ENCODE measurements at regions not wholly inside any gene's neighbourhood (a gene's known extent, or its start where the extent isn't known, plus 50 kb on each side); places are given as distances from the start of the nearest gene placed in this dataset.

- no peaks in the 10 kb centered on the region for H3K4me1 ChIP-seq
- no peak for DNase-seq
These were observed 444.7 kb downstream of the IPMK start for GRCh38 chr10:57822965-57823364.

DNA sequence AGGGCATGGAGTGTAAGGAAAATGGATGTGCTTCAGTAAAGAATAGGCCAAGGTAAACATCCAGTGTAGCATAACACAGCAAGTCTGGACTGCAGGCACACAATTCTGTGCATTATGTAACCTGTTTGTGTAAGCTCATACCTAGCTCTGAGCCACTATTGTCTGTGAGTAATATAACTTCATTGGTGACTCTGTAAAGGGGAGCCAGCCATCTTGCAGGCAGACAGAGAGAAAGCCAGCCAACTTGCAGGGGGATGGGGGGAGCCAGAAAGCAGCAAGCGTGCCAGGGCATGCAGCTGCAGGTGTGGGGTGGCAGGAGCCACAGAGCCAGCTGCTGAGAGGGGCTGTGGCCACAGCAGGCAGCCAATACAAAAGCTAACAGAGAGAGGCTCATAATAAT lies 449.2 kb downstream of the IPMK start:
- no peaks in the 10 kb centered on the region for H3K27me3 ChIP-seq
- no peak overlapping the region for H3K9ac ChIP-seq (ENCODE audit: low read depth in 2 of 2, low read length in 2 of 2)
- no peaks in the 10 kb centered on the region for H3K4me1 ChIP-seq
- H3K9me3 ChIP-seq, result no peaks in the 10 kb centered on the region
- intact Hi-C loops (cut with DNase I), result no loop called here
- no peak overlapping the region for H3K4me3 ChIP-seq
- TF ChIP-seq, protein P1, sequence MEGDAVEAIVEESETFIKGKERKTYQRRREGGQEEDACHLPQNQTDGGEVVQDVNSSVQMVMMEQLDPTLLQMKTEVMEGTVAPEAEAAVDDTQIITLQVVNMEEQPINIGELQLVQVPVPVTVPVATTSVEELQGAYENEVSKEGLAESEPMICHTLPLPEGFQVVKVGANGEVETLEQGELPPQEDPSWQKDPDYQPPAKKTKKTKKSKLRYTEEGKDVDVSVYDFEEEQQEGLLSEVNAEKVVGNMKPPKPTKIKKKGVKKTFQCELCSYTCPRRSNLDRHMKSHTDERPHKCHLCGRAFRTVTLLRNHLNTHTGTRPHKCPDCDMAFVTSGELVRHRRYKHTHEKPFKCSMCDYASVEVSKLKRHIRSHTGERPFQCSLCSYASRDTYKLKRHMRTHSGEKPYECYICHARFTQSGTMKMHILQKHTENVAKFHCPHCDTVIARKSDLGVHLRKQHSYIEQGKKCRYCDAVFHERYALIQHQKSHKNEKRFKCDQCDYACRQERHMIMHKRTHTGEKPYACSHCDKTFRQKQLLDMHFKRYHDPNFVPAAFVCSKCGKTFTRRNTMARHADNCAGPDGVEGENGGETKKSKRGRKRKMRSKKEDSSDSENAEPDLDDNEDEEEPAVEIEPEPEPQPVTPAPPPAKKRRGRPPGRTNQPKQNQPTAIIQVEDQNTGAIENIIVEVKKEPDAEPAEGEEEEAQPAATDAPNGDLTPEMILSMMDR (IDR thresholded peaks at IDR 0.05), result no peak
- H3K36me3 ChIP-seq, result no peaks in the 10 kb centered on the region
- no peak for DNase-seq
- H3K27ac ChIP-seq, result no peak overlapping the region

More at GRCh38 chr10:57822965-57823364, 444.7 kb downstream of the IPMK start:
- intact Hi-C loops (cut with DNase I), result no loop called here
- H3K27me3 ChIP-seq, result no peaks in the 10 kb centered on the region
- no peak overlapping the region for H3K9ac ChIP-seq (ENCODE audit: low read depth in 2 of 2, low read length in 2 of 2)
- no peaks in the 10 kb centered on the region for H3K9me3 ChIP-seq
- H3K27ac ChIP-seq, result no peak overlapping the region
- no peaks in the 10 kb centered on the region for H3K36me3 ChIP-seq
- H3K4me3 ChIP-seq, result no peak overlapping the region
- TF ChIP-seq, protein P1 (IDR thresholded peaks at IDR 0.05), result no peak

DNA sequence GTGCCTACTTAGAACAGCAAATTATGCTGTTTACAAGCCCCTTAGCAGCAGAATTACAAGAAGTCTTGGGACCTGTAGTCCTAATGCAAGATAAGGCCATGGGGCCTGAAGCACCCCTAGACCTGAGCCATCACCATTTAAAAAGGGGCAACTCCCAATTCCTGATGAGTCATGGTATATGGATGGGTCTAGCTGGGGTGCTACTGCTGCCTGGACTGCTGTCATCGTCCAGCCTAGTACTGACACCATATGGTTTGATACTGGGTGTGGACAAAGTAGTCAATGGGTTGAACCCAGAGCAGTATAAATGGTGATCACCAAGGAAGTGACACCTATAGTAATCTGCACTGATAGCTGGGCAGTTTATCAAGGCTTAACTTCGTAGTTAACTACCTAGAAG lies 450.0 kb downstream of the IPMK start:
- H3K4me1 ChIP-seq, result no peaks in the 10 kb centered on the region
- H3K9ac ChIP-seq (ENCODE audit: low read depth in 2 of 2, low read length in 2 of 2), result no peak overlapping the region
- intact Hi-C loops (cut with DNase I), result no loop called here
- H3K27me3 ChIP-seq, result no peaks in the 10 kb centered on the region
- TF ChIP-seq, protein P1 (IDR thresholded peaks at IDR 0.05), result no peak
- no peak for DNase-seq
- no peak overlapping the region for H3K27ac ChIP-seq
- H3K36me3 ChIP-seq, result no peaks in the 10 kb centered on the region
- H3K9me3 ChIP-seq, result no peaks in the 10 kb centered on the region
- H3K4me3 ChIP-seq, result no peak overlapping the region

GRCh38 chr10:57815949-57816348 lies 451.7 kb downstream of the IPMK start:
- H3K9ac ChIP-seq (ENCODE audit: low read depth in 2 of 2, low read length in 2 of 2), result no peak overlapping the region
- intact Hi-C loops (cut with DNase I), result no loop called here
- no peak overlapping the region for H3K27ac ChIP-seq
- H3K9me3 ChIP-seq, result no peaks in the 10 kb centered on the region
- DNase-seq, result no peak
- no peak overlapping the region for H3K4me3 ChIP-seq
- no peaks in the 10 kb centered on the region for H3K36me3 ChIP-seq
- no peaks in the 10 kb centered on the region for H3K4me1 ChIP-seq
- TF ChIP-seq, protein P1 (IDR thresholded peaks at IDR 0.05), result no peak
- H3K27me3 ChIP-seq, result no peaks in the 10 kb centered on the region

DNA sequence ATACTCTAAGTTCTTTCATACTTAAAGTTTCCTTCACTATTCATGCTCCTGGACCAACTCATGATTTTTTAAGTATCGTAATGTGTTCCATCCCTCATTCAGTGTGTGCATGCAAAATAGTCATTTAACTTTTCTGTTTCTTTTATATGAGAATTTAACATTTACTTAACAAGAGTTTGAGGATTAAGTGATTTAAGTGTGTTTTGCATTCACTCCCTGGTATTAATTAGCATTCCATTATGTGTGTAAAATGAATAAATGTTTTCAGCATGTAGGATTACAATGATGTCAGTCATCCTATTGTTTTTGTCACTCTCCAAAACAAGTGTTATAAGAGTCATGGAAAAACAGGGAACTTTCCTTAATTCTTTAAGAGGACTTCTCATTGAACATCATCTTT lies 457.7 kb downstream of the IPMK start:
- Histone ChIP-seq H3K4me1 (no peaks in the 10 kb centered on the region), H3K4me3 (no peak overlapping the region), H3K9ac (ENCODE audit: low read depth in 2 of 2, low read length in 2 of 2) (no peak overlapping the region), H3K9me3 (no peaks in the 10 kb centered on the region), H3K36me3 (no peaks in the 10 kb centered on the region), H3K27me3 (no peaks in the 10 kb centered on the region), H3K27ac (no peak overlapping the region)
- intact Hi-C loops (cut with DNase I), result no loop called here
- DNase-seq, result no peak
- TF ChIP-seq, protein P1 (IDR thresholded peaks at IDR 0.05), result no peak

- TF ChIP-seq, protein P1 (IDR thresholded peaks at IDR 0.05), result no peak
- Histone ChIP-seq H3K9me3 (no peaks in the 10 kb centered on the region), H3K4me3 (no peak overlapping the region), H3K36me3 (no peaks in the 10 kb centered on the region), H3K27me3 (no peaks in the 10 kb centered on the region), H3K9ac (ENCODE audit: low read depth in 2 of 2, low read length in 2 of 2) (no peak overlapping the region), H3K27ac (no peak overlapping the region), H3K4me1 (no peaks in the 10 kb centered on the region)
- no peak for DNase-seq
- intact Hi-C loops (cut with DNase I), result no loop called here
These were observed 459.8 kb downstream of the IPMK start for GRCh38 chr10:57807906-57808305.
